Omental fat pad (tissue), 3 donors: ENCODE measurements at regions not wholly inside any gene's neighbourhood (a gene's known extent, or its start where the extent isn't known, plus 50 kb on each side); places are given as distances from the start of the nearest gene placed in this dataset.

Experiments used
- ATAC-seq: fragments of 150-250 bp; one replicate; pipeline ENCODE4 v1.9.1; 2016; ENCODE audit warnings: mild to moderate bottlenecking, moderate library complexity; ENCODE audit not compliant: low FRiP score
- DNase-seq: peaks from one replicate; pipeline ENCODE4 v3.0.0-alpha.2; 2019; ENCODE audit warnings: low spot score
- TF ChIP-seq, protein P1 (sequence below), 3 donors: fragments of 450-650 bp; IDR thresholded peaks; one replicate each; pipeline ENCODE4 v1.5.1; 2016 to 2017; ENCODE audit warnings: antibody characterized with exemption in 3 of 3, mild to moderate bottlenecking in 3 of 3, moderate library complexity in 2 of 3

DNA sequence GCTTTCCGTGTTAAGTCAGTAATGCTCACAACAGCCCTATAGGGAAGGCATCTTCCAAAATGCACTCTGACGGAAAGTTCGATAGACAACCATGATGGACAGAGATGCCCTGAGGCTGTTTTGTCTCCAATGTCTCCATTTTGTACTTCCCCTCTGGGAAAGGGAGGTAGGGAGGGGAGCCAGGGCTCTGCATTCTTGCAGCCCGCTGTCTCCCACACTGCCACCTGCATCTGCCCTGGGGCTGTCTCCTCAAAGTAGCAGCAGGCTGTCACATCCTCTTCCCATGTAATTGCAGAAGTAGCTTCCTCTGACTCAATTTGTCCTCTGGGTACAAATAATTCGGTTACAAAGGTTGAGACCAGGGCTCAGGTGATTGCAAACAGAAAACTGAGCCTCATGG, 131.4 kb downstream of the GPAM start:
- ATAC-seq (no peak), DNase-seq (no peak)
- TF ChIP-seq, protein P1, sequence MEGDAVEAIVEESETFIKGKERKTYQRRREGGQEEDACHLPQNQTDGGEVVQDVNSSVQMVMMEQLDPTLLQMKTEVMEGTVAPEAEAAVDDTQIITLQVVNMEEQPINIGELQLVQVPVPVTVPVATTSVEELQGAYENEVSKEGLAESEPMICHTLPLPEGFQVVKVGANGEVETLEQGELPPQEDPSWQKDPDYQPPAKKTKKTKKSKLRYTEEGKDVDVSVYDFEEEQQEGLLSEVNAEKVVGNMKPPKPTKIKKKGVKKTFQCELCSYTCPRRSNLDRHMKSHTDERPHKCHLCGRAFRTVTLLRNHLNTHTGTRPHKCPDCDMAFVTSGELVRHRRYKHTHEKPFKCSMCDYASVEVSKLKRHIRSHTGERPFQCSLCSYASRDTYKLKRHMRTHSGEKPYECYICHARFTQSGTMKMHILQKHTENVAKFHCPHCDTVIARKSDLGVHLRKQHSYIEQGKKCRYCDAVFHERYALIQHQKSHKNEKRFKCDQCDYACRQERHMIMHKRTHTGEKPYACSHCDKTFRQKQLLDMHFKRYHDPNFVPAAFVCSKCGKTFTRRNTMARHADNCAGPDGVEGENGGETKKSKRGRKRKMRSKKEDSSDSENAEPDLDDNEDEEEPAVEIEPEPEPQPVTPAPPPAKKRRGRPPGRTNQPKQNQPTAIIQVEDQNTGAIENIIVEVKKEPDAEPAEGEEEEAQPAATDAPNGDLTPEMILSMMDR (IDR thresholded peaks at IDR 0.05), result no peak

DNA sequence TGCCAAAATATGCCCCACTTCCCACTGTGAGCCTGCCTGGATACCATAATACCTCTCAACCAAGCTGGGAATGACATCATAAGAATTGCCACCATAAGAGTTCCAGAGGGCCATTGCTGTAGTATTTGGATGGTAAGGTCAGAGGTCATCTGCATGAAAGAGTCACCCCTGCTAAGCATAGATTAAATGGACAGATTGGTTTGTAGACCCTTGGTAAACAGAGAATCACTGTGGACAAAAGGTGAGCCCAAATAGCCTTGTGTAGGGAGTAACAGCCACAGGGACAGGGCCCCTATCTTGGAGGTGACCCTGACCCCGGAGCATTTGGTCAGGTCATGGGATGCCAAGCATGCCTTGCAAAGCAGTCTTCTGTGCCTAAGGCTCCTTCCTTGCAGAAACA, 129.7 kb downstream of the GPAM start:
- ATAC-seq (no peak), DNase-seq (no peak)
- TF ChIP-seq, protein P1 (IDR thresholded peaks at IDR 0.05), result no peak

DNA sequence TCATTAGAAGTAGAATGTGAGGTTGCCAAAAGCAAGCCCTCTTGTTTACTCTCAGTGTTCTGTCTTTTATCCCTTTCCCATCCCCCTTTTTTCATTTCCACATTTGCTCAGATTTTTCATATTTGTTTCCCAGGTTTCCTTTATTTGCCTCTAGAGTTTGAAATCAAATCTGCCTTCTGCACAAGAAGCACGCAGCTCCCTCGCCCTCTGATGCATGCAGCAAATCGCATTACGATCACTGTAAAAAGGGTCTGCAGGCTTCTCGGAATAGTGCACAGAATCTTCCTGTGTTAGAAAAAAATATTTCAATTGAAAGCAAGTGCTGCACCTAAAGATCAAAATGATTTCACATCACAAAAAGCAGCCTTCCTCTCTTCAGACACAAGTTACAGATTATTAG, 129.0 kb downstream of the GPAM start:
- ATAC-seq (no peak), DNase-seq (no peak)
- TF ChIP-seq, protein P1 (IDR thresholded peaks at IDR 0.05), result no peak

DNA sequence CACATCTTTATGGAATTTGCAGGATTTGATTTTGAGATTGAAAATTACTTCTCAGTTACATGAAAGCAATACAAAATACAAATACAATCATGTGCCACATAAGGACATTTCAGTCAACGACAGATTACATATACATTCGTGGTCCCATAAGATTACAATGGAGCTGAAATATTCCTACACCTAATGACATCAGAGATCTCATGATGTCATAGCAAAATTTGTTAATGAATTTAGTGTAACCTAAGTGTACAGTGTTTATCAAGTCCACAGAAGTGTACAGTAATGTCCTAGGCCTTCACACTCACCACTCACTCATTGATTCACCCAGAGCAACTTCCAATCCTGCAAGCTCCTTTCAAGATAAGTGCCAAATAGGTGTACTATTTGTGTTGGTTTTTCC, 126.5 kb downstream of the GPAM start:
- ATAC-seq (no peak), DNase-seq (no peak)
- TF ChIP-seq, protein P1 (IDR thresholded peaks at IDR 0.05), result no peak

DNA sequence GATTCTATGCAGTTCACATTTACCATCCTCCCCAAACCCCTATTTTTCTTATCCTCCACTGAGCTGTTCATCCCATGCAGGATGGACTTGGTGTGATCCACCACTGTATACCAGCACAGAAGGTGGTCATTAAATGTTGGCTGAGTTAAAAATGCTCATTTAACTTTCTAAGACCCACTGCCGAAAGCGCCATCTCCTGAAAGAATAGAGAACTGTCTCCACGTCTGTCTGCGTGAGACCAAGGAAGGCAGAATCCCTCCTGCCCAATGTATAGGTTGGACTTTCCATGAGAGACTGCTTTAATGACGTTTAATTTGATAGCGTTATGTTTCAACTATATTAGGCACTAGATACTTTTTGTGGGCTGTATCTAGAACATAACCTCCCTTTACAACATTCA, 124.3 kb downstream of the GPAM start:
- TF ChIP-seq, protein P1 (IDR thresholded peaks at IDR 0.05), result no peak
- DNase-seq (no peak), ATAC-seq (no peak)

DNA sequence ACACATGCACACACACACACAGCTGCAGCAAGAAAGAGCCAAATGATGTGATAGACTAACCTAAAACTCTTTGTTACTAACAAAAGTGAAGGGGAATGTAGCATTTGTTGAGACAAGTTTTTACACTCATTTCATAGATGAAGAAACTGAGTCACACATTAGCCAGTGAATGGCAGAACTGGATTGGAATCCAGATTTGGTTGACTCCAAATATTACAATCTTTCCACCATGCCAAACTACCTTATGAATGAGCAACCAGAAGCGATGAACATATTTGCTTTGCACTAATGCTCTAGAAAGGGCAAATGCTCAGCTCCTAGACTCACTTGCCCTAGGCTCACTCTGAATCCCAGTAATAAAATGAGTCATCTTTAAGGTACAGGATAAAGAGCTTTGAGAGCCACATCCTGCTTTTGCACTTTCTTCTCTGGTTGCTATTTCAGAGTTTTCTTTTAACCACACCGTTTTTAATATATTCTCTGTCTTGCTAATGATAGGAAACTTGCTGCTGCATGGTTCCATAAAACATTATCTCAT, 111.9 kb downstream of the GPAM start:
- TF ChIP-seq, protein P1 (IDR thresholded peaks at IDR 0.05), result no peak
- ATAC-seq (no peak), DNase-seq (no peak)

DNA sequence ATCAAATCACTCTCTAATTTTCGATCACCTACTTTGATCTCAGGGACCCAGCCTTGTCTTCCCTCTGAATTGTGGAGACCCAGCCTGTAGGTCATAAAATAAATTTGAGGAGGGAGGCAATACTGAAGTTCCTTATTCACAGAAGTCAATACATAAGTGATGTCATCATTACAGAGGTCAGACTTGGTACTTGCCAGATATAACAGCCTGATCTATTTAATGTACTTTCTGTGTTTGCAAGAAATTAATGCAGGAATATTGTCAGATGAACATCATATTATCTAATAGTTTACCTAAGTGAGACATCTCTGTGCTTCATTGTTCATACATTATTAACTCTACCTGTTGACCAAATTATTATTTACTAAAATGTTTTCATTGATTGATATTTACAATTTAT, 105.6 kb downstream of the GPAM start:
- DNase-seq, result no peak
- ATAC-seq, result no peak
- TF ChIP-seq, protein P1 (IDR thresholded peaks at IDR 0.05), result no peak
